Endodermal cell (in vitro differentiated cells): ENCODE measurements at regions not wholly inside any gene's neighbourhood (a gene's known extent, or its start where the extent isn't known, plus 50 kb on each side); places are given as distances from the start of the nearest gene placed in this dataset.

Experiments used
- DNase-seq: peaks from one replicate; pipeline ENCODE4 v3.0.0-alpha.2; 2017
- H3K27ac ChIP-seq: 2 replicates; pipeline ENCODE4 v1.5.1; 2013; ENCODE audit warnings: mild to moderate bottlenecking, low read depth, low read length, moderate library complexity
- H3K27me3 ChIP-seq: 2 replicates; pipeline ENCODE4 v1.6.1; 2013; ENCODE audit warnings: mild to moderate bottlenecking, low read length, moderate library complexity; ENCODE audit not compliant: insufficient read depth, control insufficient read depth, poor library complexity, severe bottlenecking
- H3K36me3 ChIP-seq: 2 replicates; pipeline ENCODE4 v1.7.0; 2013; ENCODE audit warnings: mild to moderate bottlenecking, low read length, moderate library complexity; ENCODE audit not compliant: control insufficient read depth, insufficient read depth
- H3K4me1 ChIP-seq: one replicate; pipeline ENCODE4 v1.7.0; 2013; ENCODE audit warnings: low read length; ENCODE audit not compliant: control insufficient read depth, insufficient read depth
- H3K4me3 ChIP-seq: 2 replicates; pipeline ENCODE4 v1.5.1; 2013; ENCODE audit warnings: mild to moderate bottlenecking, low read length, moderate library complexity
- H3K9ac ChIP-seq: 2 replicates; pipeline ENCODE4 v1.6.1; 2013; ENCODE audit warnings: mild to moderate bottlenecking, low read length, moderate library complexity; ENCODE audit not compliant: poor library complexity, severe bottlenecking; ENCODE audit errors: extremely low read depth
- H3K9me3 ChIP-seq: 2 replicates; pipeline ENCODE4 v1.6.1; 2013; ENCODE audit warnings: mild to moderate bottlenecking, low read length, moderate library complexity; ENCODE audit not compliant: control insufficient read depth
- H3K27ac Mint-ChIP-seq: 2 replicates; pipeline ENCODE4 v1.8.0; 2020; ENCODE audit warnings: mixed read lengths
- H3K27me3 Mint-ChIP-seq: 2 replicates; pipeline ENCODE4 v1.8.0; 2021; ENCODE audit warnings: mild to moderate bottlenecking, mixed read lengths; ENCODE audit not compliant: insufficient read depth
- H3K36me3 Mint-ChIP-seq: 2 replicates; pipeline ENCODE4 v1.8.0; 2020; ENCODE audit warnings: low read depth, mixed read lengths
- H3K4me1 Mint-ChIP-seq: 2 replicates; pipeline ENCODE4 v1.8.0; 2020; ENCODE audit warnings: mixed read lengths
- H3K4me3 Mint-ChIP-seq: 2 replicates; pipeline ENCODE4 v1.8.0; 2020; ENCODE audit warnings: mild to moderate bottlenecking, moderate library complexity, mixed read lengths
- H3K9me3 Mint-ChIP-seq: 2 replicates; pipeline ENCODE4 v1.8.0; 2020; ENCODE audit warnings: mild to moderate bottlenecking, mixed read lengths
- WGBS, 2 experiments: methylation state at CpG; one replicate each; pipeline versions ENCODE4 v1.1.5 to v1.1.7; 2013; ENCODE audit warnings: missing lambda C conversion rate in 2 of 2, mixed read lengths in 1 of 2; ENCODE audit not compliant: insufficient coverage in 1 of 2, insufficient read length in 1 of 2; 5-methylcytosine and 5-hydroxymethylcytosine counted together
- TF ChIP-seq, protein P1 (sequence below): fragments of 200-600 bp; sonication (generic); conservative IDR thresholded peaks from 2 replicates; pipeline ENCODE4 v1.5.0; 2021; ENCODE audit warnings: antibody characterized with exemption, mild to moderate bottlenecking

DNA sequence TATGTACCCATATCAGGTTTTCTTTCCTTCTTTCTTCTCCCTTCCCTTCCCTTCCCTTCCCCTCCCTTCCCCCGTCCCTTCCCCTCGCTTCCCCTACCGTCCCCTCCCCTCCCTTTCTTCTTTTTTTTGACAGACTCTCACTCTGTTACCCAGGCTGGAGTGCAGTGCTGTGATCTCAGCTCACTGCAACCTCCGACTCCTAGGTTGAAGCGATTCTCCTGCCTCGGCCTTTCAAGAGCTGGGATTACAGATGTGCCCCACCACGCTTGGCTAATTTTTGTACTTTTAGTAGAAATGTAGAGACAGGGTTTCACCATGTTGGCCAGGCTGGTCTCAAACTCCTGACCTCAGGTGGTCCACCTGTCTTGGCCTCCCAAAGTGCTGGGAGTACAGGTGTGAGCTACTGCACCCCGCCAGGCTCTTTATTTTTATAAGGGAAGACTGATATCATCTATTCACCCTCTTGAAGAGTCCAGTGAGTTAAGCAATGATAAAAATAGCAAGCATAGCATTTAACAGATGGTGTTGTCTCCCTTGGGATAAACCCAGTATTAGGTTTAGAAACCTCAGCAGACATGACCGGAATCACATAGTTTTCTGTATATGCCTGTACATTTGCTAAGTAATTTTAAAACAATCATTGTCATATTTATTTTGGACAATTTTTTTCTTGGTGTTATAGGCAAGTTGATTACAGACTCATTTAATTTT lies 888.4 kb downstream of the TRIB2 start:
- Mint-ChIP-seq H3K9me3 (no peaks in the 10 kb centered on the region), H3K27ac (no peak overlapping the region), H3K27me3 (no peaks in the 10 kb centered on the region), H3K36me3 (no peaks in the 10 kb centered on the region), H3K4me3 (no peak overlapping the region), H3K4me1 (no peaks in the 10 kb centered on the region)
- no peaks in the 10 kb centered on the region for H3K4me1 ChIP-seq
- TF ChIP-seq, protein P1, sequence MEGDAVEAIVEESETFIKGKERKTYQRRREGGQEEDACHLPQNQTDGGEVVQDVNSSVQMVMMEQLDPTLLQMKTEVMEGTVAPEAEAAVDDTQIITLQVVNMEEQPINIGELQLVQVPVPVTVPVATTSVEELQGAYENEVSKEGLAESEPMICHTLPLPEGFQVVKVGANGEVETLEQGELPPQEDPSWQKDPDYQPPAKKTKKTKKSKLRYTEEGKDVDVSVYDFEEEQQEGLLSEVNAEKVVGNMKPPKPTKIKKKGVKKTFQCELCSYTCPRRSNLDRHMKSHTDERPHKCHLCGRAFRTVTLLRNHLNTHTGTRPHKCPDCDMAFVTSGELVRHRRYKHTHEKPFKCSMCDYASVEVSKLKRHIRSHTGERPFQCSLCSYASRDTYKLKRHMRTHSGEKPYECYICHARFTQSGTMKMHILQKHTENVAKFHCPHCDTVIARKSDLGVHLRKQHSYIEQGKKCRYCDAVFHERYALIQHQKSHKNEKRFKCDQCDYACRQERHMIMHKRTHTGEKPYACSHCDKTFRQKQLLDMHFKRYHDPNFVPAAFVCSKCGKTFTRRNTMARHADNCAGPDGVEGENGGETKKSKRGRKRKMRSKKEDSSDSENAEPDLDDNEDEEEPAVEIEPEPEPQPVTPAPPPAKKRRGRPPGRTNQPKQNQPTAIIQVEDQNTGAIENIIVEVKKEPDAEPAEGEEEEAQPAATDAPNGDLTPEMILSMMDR: no peak
- no peak overlapping the region for H3K27ac ChIP-seq
- no peaks in the 10 kb centered on the region for H3K27me3 ChIP-seq
- DNase-seq: no peak
- no peaks in the 10 kb centered on the region for H3K36me3 ChIP-seq
- H3K4me3 ChIP-seq: no peak overlapping the region
- no peak overlapping the region for H3K9ac ChIP-seq
- H3K9me3 ChIP-seq: peaks cover 48% of the 10 kb centered on the region
- WGBS, 2 experiments: 84% methylated on average over 9 of the region's 9 CpGs; no CpG with 5 or more reads in 1 of the 2 experiments

DNA sequence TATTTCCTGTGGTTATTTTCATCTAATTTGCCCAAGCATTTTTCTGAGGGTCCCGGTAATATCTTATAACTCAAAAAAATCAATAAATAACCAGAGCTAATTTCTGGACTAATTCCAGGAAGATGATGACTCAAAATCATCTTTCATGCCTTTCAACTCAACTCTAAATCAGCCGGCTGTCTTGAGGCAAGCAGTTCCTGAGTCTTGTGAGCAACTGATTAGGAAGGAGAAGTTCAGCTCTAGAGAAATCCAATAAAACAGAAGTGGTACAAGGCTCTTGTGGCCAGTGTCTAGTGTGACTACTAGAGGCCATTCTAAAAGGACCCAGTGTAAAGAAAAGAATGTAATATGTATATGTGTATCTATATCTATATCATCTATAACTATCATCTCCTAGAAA lies 890.4 kb downstream of the TRIB2 start:
- H3K4me3 ChIP-seq: no peak overlapping the region
- no peak overlapping the region for H3K9ac ChIP-seq
- H3K9me3 Mint-ChIP-seq: no peaks in the 10 kb centered on the region
- no peak overlapping the region for H3K27ac Mint-ChIP-seq
- no peak for DNase-seq
- H3K4me1 ChIP-seq: no peaks in the 10 kb centered on the region
- H3K27ac ChIP-seq: no peak overlapping the region
- TF ChIP-seq, protein P1: no peak
- 87 to 100% methylated on average over 1 to 2 of the region's 2 CpGs for WGBS, 2 experiments
- H3K27me3 ChIP-seq: no peaks in the 10 kb centered on the region
- H3K36me3 Mint-ChIP-seq: no peaks in the 10 kb centered on the region
- peaks cover 4% of the 10 kb centered on the region for H3K4me1 Mint-ChIP-seq
- no peak overlapping the region for H3K4me3 Mint-ChIP-seq
- no peaks in the 10 kb centered on the region for H3K27me3 Mint-ChIP-seq
- peaks cover 55% of the 10 kb centered on the region for H3K9me3 ChIP-seq
- no peaks in the 10 kb centered on the region for H3K36me3 ChIP-seq

- H3K4me1 Mint-ChIP-seq: peaks cover 5% of the 10 kb centered on the region
- no peaks in the 10 kb centered on the region for H3K36me3 Mint-ChIP-seq
- H3K27ac ChIP-seq: no peak overlapping the region
- H3K9me3 Mint-ChIP-seq: peaks cover 6% of the 10 kb centered on the region
- H3K27me3 ChIP-seq: no peaks in the 10 kb centered on the region
- H3K4me3 Mint-ChIP-seq: no peak overlapping the region
- peak; percentile 76 for DNase-seq
- TF ChIP-seq, protein P1: no peak
- H3K9ac ChIP-seq: no peak overlapping the region
- 9% methylated on average over 1 of the region's 1 CpG; no CpG with 5 or more reads in 1 of the 2 experiments for WGBS, 2 experiments
- H3K27me3 Mint-ChIP-seq: no peaks in the 10 kb centered on the region
- H3K36me3 ChIP-seq: no peaks in the 10 kb centered on the region
- H3K27ac Mint-ChIP-seq: no peak overlapping the region
- H3K4me1 ChIP-seq: no peaks in the 10 kb centered on the region
- H3K4me3 ChIP-seq: no peak overlapping the region
- H3K9me3 ChIP-seq: peaks cover 61% of the 10 kb centered on the region
Observed at GRCh38 chr2:13611939-13612338, 895.2 kb downstream of the TRIB2 start.
